Left colon (tissue), 2 donors: ENCODE measurements at regions not wholly inside any gene's neighbourhood (a gene's known extent, or its start where the extent isn't known, plus 50 kb on each side); places are given as distances from the start of the nearest gene placed in this dataset.
"Not testable (repeated sequence)": the region's sequence is repeated elsewhere in the genome, so short reads cannot be mapped to it uniquely, and the experiment has no call there.

Experiments
- ATAC-seq: fragments of 200-7000 bp; cut with Tn5 transposase; one replicate; pipeline ENCODE4 v1.9.1; 2020; ENCODE audit warnings: mild to moderate bottlenecking, moderate library complexity
- DNase-seq, 2 donors: peaks; one replicate each; pipeline ENCODE4 v3.0.0-alpha.2; 2020
- intact Hi-C, 2 donors: fragments of 100-400 bp; cut with DNase I in 1 of 2; cut with micrococcal nuclease in 1 of 2; formaldehyde crosslinking; loops; one replicate each; pipeline versions ENCODE4 v1.11.2 to v1.14.0; 2022; cut with DNase I, micrococcal nuclease
- donor health status: DM: no; HTN: no; CAD: no.
- donor health status: DM: yes; HTN: yes; CAD: no.

DNA sequence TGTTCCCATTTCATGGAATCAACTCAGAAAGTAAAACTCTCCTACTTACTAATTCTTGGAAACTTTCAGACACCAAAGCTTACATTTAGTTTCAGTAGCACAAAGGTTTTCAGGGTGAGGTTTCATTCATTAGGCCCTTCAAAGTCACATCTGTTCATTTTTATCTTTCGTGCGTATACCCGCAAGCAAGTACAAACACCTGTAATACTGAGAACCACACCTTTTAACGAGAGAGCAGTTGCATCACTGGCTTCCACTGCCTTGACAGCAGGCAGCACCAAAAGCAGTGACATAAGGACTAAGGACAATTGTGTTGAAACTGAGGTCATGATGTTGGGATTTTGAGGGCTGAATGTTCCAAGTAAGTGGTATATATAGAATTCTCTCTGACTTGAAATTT, 60.5 kb downstream of the GOLGA6L22 start:
- DNase-seq, ATAC-seq, intact Hi-C loops: not testable (repeated sequence)

DNA sequence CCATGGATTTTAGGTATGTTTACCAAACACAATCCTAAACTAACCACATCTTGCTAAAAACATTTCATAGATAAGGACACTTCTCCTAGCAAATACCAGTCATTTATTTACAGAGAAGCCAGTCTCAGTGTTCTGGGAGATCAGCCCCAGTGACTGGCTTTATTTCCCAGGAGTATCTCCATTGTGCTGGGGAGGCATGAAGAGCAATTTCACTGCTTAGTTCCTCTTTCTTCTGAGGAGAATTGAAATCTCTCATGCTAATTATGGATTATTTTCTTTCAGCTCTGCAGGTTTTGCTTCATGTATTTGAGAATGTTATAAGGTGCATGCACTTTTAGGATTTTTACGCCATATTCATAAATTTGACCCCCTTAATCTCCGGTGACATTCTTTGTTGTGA, 67.8 kb downstream of the GOLGA6L22 start:
- DNase-seq, ATAC-seq, intact Hi-C loops: not testable (repeated sequence)

DNA sequence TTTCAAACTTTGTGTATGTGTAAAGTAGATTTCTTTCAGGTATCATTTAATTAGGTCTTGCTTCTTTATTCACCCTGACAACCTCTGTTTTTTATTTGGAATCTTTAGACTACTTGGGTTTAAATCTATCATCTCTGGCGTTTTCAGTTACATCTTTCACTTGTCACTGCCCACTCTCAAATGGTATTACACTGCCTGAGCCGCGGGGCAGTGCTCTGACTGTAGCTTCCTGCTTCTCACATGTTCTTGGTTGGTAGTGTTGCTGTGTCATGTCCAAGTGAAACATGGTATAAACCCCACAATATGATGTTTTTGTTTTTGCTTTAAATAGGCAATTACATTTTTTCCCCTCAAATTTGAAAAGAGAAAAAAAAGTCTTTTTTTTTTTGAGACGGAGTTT, 68.3 kb downstream of the GOLGA6L22 start:
- DNase-seq, ATAC-seq, intact Hi-C loops: not testable (repeated sequence)

DNA sequence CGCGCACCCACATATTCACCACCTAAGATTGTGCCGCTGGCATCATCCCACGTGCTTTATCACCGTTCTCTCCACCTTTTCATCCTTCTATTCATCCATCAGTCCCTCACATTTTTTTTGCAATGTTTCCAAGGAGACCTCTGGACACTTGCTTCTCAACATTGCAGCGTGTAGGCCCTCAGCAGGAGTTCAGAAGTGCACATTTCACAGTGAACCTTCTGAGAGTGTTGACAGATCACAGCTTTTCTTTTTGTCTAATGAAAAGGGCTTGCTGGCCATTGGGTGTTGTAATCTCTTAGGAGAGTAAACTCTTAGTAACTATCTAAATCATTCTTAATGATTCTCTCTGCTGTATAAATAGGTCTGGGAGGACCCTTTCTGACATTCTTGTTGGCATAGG, 70.5 kb downstream of the GOLGA6L22 start:
- intact Hi-C loops, ATAC-seq, DNase-seq: not testable (repeated sequence)

DNA sequence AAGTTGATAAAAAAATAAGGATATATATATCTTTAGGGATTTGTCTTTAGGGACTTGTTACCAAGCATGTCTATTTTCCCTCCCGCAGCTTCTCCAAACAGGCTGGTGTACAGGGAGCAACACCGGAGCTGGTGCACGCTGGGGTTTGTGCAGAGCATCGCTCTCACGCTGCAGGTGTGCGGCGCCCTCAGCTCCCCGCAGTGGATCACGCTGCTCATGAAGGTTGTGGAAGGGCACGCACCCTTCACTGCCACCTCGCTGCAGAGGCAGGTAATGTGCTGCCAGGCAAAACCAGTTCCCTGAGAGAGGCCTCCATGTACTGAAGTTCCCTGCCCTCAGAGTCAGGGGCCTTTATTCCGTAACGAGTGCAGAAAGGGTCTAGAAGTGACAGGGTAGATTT, 101.0 kb downstream of the GOLGA6L22 start:
- intact Hi-C loops, ATAC-seq, DNase-seq: not testable (repeated sequence)

DNA sequence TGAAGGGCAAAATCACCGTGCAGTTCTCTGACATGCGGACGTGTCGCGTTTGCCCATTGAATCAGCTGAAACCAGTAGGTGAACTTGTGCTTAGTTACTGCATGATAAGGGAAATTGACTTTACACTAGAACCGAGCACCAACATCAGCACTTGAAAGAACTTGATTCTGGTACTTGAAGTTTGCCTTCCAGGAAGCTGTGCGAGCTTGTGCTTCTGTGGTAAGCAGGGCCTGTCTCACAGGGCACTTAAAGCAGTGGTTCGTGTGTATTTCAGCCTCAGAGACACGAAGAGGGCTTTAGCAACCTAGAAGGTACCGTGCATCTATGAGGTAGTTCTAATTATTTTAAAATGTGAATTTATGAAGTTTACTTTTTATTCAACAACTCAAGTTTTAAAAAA, 103.0 kb downstream of the GOLGA6L22 start:
- intact Hi-C loops, ATAC-seq, DNase-seq: not testable (repeated sequence)

DNA sequence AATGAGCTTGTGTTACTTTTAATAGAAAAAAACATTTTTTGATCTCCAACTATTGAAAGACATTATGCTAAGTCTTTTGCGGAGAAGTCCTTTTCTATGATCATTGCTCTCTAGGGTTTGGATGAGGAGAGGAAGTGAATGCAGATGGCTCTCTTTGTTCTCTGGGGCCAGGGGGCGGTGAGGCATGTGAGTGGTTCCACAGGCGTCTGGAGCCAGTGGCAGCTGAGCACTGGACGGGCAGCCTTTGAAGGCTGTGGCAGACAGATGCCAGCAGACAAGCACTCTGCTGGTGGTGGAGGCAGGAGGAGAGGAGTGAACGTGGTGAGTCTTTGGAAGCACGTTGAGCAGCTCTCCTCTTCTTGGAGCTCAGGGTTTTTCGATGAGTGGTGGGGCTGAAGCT, 107.8 kb downstream of the GOLGA6L22 start:
- DNase-seq, intact Hi-C loops, ATAC-seq: not testable (repeated sequence)

DNA sequence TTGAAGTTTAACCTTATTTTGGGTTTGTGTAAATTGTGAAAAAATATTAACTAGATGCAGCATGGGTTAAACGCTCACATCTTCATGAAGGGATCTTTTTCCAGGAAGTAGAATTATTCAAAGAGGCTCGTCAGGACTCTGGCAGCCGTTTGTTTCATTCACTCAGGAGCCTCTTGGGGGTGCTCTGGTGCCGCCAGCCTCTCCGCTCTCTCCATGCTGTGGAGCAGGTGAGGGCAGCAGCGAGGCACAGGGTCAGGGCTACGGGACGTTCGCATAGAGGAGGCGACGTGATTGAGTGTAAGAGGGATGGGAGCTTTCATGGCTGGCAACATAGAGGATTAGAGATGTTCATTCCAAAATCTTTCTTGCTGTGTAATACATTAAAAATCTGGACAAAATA, 110.8 kb downstream of the GOLGA6L22 start:
- intact Hi-C loops, ATAC-seq, DNase-seq: not testable (repeated sequence)

DNA sequence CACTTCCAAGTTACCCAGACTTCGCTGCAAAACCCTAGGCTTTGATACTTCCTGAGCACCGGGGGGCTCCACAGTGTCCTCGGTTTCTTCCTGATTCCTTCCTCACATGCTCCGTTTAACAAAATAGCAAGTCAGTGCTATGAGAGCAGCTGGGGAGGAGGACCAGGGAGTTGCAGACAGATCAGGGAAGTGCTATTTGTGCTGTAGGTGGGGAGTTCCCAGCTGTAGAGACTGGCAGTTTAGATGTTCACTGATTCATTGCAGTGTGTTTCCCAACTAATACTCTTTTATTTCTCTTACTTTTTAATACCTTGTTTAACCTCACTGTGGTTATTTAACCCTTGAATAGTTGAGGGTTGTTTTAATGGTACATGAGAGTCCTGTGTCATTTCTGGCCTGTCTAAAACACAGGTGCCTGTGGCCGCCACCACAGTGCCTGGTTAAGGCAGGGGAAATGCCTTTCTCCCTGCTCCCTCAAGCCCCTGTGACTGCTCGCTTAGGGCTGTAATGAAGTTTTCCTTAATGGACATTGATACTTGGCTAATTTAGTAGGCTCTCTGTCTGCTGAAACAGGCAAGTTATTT, 113.5 kb downstream of the GOLGA6L22 start:
- DNase-seq, ATAC-seq, intact Hi-C loops: not testable (repeated sequence)

DNA sequence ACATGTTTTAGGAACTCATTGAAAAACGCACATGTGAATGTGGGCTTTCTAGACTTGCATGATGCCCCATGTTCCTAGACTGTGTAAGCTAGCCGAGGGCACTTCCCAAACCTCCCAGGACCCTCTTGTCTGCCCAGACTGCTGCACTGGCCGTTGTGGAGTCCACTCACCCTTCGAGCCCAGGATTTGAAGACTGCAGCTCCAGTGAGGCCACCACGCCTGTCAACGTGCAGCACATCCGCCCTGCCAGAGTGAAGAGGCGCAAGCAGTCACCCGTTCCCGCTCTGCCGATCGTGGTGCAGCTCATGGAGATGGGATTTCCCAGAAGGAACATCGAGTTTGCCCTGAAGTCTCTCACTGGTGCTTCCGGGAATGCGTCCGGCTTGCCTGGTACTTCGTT, 114.1 kb downstream of the GOLGA6L22 start:
- ATAC-seq, intact Hi-C loops, DNase-seq: not testable (repeated sequence)

DNA sequence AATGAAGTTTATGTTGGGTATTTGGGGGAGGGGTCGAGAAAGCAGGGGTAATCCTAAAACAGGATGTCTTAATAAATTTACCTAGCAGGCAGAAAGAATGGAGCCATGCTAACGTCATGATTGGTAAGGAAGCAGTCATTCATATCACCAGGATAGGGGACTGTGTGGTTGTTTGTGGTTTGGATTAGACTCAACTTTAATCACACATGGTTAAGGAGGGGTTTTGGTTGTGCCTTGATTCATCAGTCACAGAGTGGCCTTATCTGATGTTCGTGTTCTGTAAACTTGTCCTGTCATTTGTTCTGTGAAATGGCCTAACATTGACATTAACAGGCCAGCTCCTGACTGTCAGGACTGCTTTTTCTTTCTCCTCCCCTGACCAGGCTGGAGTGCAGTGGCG, 119.1 kb downstream of the GOLGA6L22 start:
- ATAC-seq, DNase-seq, intact Hi-C loops: not testable (repeated sequence)

DNA sequence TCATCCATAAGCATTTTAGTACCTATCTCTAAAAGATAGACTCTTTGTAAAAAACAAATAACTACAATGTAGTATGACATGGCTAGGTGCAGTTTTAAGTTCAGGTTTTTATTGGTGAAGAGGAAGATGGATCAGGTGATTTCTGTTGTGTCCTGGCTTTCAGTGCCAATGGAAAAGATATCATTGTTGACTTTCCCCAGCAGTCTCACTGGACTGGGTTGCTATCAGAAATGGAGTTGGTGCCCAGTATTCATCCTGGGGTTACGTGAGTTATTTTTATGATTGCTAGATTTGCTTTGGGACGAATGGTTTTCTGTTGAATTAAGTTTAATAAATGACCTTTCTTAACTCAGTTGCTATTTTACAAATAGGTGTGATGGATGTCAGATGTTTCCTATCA, 120.5 kb downstream of the GOLGA6L22 start:
- DNase-seq, intact Hi-C loops, ATAC-seq: not testable (repeated sequence)

DNA sequence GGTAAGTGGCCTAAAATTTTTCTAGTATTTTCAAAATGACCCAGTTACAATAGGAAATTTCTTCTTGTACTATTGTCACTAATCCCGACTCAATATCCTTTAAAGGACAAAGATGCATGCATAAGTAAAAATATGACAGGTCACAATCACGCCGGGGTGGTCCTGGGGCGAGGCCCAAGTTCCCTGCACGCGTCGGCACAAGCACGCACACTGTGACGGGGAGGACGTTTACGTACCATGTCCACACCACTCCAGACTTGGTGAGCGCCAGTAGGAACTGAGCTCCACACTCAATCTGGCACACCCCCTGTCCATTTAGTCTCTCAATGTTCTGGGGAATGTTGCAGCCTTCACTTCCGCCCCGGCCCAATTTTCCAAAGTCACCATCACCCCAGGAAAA, 128.7 kb downstream of the GOLGA6L22 start:
- intact Hi-C loops, ATAC-seq: not testable (repeated sequence)

DNA sequence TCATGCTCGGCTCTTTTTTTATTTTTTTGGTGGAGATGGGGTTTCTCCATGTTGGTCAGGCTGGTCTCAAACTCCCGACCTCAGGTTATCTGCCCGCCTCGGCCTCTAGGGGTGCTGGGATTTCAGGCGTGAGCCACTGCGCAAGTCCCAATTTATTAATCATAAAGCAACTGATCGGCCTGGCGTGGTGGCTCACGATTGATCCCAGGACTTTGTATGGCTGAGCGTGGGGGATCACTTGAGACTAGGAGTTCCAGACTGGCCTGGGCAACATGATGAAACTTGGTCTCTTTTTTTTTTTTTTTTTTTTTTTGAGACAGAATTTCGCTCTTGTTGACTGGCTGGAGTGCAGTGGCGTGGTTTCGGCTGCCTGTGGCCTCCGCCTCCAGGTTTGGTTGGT, 139.8 kb downstream of the GOLGA6L22 start:
- DNase-seq, intact Hi-C loops, ATAC-seq: not testable (repeated sequence)

More for the DNA sequence above, 128.7 kb downstream of the GOLGA6L22 start:
- DNase-seq = not testable (repeated sequence)

DNA sequence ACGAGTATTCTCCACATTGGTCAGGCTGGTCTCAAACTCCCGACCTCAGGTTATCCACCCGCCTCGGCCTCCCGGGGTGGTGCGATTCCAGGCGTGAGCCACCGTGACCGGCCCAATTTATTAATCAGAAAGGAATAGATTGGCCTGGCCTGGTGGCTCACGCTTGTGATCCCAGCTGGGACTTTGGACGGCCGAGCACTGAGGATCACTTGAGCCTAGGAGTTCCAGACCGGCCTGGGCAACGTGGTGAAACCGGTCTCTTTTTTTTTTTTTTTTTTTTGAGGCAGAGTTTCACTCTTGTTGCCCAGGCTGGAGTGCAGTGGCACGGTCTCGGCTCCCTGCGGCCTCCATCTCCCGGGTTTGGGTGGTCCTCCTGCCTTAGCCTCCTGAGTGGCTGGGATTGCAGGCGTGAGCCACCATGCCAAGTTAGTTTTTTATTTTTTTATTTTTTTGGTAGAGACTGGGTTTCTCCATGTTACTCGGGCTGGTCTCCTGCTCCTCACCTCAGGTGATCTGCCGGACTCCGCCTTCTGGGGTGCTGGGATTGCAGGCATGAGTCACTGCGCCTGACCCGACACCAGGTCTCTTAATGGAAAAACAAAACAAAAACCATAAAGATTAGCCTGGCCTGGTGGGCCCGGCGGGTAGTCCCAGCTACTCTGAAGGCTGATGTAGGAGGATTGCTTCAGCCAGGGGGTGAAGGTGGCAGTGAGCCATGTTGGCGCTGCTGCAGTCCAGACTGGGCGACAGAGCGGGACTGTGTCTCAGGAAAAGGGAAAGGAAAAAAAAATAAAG, 141.0 kb downstream of the GOLGA6L22 start:
- intact Hi-C loops, ATAC-seq, DNase-seq: not testable (repeated sequence)

DNA sequence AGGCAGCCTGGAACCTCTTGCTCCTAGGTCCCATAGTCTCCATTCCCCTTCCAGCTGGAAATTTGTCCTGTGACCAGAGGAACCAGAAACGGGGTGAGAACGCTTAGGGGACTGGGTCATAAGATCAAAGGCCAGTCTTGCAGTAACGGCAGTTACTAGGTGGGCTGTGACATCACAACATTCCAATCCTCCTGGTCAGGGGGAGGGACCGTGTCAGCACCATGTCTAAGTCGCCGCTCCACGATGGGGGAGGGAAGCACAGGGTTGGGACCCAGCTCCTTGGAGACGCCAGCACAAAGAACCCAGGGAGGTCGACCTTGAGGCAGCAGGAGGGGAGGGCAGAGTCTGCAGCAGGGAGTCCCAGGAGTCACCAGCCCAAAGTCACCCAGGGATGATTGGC, 158.3 kb downstream of the GOLGA6L22 start:
- DNase-seq, intact Hi-C loops, ATAC-seq: not testable (repeated sequence)

DNA sequence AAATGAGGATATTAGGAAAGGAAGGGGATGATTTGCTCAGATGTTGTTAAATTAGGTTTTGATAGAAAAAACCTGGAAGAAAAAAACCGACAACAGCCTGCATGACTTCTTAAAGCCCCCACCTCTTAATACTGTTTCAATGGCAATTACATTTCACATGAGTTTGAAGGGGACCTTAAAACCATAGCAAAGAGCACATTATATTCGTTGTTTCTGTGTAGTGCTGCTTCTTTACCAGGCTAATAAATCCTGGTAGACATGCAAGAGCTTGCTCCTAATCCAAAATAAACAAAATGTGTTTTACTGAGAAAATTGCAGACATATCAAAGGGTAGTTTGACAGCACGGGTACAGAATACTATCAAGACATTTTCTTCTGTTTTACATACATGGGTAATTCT, 154.7 kb upstream of the NIPA1 start:
- ATAC-seq, intact Hi-C loops, DNase-seq: not testable (repeated sequence)

DNA sequence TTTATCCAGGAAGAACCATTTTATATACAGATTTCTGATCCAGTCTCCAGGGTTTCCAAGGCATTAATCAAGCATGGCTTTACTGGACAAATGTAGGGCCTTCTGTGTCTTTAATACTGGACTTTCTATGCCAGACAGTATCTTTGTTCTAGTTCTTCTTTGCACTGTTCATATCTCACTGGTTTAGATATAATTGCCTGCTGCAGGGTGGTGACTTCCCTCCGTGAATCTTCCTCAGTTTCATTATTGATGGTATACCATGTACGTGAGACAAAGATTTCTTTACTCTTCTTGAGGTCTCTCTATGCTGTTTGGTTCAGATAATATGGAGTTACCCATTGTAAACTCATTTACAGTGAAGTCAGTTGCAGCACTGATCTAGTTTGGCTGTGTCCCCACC, 146.5 kb upstream of the NIPA1 start:
- intact Hi-C loops = not testable (repeated sequence)

DNA sequence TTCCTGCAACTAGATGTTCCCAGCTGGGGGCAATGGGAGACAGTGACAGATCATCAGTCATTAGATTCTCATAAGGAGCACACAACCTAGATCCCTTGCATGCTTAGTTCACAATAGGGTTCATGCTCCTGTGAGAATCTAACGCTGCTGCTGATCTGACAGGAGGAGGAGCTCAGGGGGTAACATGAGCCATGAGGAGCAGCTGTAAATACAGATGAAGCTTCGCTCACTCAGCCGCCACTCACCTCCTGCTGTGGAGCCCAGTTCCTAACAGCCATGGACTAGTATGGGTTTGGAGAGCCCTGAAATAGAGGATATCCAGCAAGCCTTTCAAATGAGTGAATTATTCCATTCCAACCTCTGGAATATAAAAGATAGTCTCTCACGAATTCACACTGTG, 137.0 kb upstream of the NIPA1 start:
- intact Hi-C loops, ATAC-seq: not testable (repeated sequence)

More for the DNA sequence above, 146.5 kb upstream of the NIPA1 start:
- not testable (repeated sequence) for DNase-seq, ATAC-seq

DNA sequence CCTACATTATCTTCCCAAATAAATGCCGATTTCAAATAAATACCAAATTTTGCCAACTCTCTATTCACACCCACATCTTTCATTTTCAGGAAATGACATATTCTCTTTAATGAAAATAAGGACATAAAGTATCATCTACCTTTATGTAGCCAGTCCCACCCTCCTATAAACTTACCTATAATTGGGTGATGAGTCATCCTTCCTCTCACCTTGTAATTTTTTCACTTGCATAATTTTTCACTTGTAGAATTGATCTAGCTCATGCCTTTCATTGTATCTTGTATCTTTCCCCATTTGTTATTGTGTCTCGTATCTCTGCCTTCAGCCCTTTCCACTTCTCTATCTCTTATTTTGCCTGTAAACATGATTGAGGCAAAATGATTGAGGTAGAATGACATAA, 135.3 kb upstream of the NIPA1 start:
- intact Hi-C loops, DNase-seq, ATAC-seq: not testable (repeated sequence)

More for the DNA sequence above, 137.0 kb upstream of the NIPA1 start:
- DNase-seq = not testable (repeated sequence)
